ENCODE measurements at regions not wholly inside any gene's neighbourhood (a gene's known extent, or its start where the extent isn't known, plus 50 kb on each side); places are given as distances from the start of the nearest gene placed in this dataset.
A peak's percentile ranks its signal among the peaks of the same experiment; 100 is the strongest.

- no peak for DNase-seq (ENCODE audit: low read depth in 6 of 9, low spot score in 9 of 9)
- H3K36me3 ChIP-seq (ENCODE audit: control insufficient read depth in 2 of 2, insufficient read depth in 2 of 2, low read length in 1 of 2), result no peaks in the 10 kb centered on the region
- no peak overlapping the region for H3K4me3 ChIP-seq (ENCODE audit: low read length in 2 of 2)
- peaks cover 0 to 3% of the 10 kb centered on the region in 2 donors for H3K4me1 ChIP-seq (ENCODE audit: control insufficient read depth in 2 of 2, insufficient read depth in 2 of 2, low read length in 2 of 2)
- no peaks in the 10 kb centered on the region for H3K9me3 ChIP-seq (ENCODE audit: control insufficient read depth in 2 of 2, insufficient read depth in 1 of 2, low read length in 1 of 2)
- no peak overlapping the region for H3K27ac ChIP-seq (ENCODE audit: low read depth in 1 of 2, low read length in 1 of 2)
- 18% methylated on average over 7 of the region's 7 CpGs for WGBS
- peaks cover 30 to 52% of the 10 kb centered on the region in 2 donors for H3K27me3 ChIP-seq (ENCODE audit: control insufficient read depth in 2 of 2, insufficient read depth in 1 of 2, low read length in 1 of 2)
Measured at GRCh38 chr10:128537834-128538330, 411.7 kb upstream of the MKI67 start.

DNA sequence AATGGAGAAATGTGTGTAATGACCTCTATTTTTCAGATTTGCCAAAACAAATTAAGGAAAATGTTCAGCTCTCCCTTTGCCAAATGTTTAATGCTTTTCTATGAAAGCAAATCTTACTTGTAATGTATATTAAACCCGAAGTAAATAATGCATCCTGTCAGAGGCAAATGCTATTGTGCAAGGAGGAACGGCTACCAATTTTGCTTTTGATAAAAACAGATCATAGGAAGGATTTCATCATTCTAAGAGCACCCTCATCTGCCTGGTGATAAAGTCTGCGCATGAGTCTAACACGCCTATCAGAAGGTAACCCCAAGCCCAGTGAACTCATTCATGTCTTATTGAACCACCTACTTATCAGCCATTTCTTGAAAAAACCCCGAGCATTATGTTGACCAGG, 412.4 kb upstream of the MKI67 start:
- WGBS, result 67% methylated on average over 5 of the region's 5 CpGs
- H3K4me1 ChIP-seq (ENCODE audit: control insufficient read depth in 2 of 2, insufficient read depth in 2 of 2, low read length in 2 of 2), result peaks cover 0 to 3% of the 10 kb centered on the region in 2 donors
- no peak for DNase-seq (ENCODE audit: low read depth in 6 of 9, low spot score in 9 of 9)
- H3K4me3 ChIP-seq (ENCODE audit: low read length in 2 of 2), result no peak overlapping the region
- peaks cover 30 to 56% of the 10 kb centered on the region in 2 donors for H3K27me3 ChIP-seq (ENCODE audit: control insufficient read depth in 2 of 2, insufficient read depth in 1 of 2, low read length in 1 of 2)
- H3K36me3 ChIP-seq (ENCODE audit: control insufficient read depth in 2 of 2, insufficient read depth in 2 of 2, low read length in 1 of 2), result no peaks in the 10 kb centered on the region
- H3K27ac ChIP-seq (ENCODE audit: low read depth in 1 of 2, low read length in 1 of 2), result no peak overlapping the region
- no peaks in the 10 kb centered on the region for H3K9me3 ChIP-seq (ENCODE audit: control insufficient read depth in 2 of 2, insufficient read depth in 1 of 2, low read length in 1 of 2)

DNA sequence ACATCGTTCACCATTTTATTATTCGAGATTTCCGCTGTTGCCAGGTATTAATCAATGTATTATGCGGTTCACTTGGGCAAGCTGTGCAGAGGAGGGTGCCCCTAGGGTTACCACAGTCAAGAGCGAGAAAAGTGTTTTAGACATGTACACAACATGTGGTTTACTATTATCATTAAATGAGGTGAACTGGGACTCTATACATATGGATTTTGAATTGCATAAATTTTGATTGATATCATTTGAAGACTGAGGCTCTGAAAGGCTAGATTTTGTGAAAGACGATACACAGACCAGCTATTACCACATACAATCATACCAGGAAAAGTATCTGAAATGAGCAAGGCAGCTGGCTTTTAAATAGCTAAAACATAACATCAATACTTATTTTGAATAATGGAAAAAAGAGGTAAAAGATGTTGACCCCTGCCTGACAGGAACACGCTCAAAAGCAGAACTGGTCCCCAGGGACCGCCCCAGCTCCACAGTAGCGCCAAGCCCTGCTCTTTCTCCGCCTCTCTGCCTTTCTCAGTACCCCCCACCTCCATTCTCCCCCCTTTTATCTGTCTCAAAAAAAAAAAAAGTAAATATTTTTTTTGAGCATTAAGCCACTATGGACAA, 413.4 kb upstream of the MKI67 start:
- Histone ChIP-seq H3K4me1 (ENCODE audit: control insufficient read depth in 2 of 2, insufficient read depth in 2 of 2, low read length in 2 of 2) (peaks cover 0 to 3% of the 10 kb centered on the region in 2 donors), H3K9me3 (ENCODE audit: control insufficient read depth in 2 of 2, insufficient read depth in 1 of 2, low read length in 1 of 2) (no peaks in the 10 kb centered on the region), H3K36me3 (ENCODE audit: control insufficient read depth in 2 of 2, insufficient read depth in 2 of 2, low read length in 1 of 2) (no peaks in the 10 kb centered on the region), H3K27me3 (ENCODE audit: control insufficient read depth in 2 of 2, insufficient read depth in 1 of 2, low read length in 1 of 2) (peaks cover 30 to 55% of the 10 kb centered on the region in 2 donors), H3K27ac (ENCODE audit: low read depth in 1 of 2, low read length in 1 of 2) (no peak overlapping the region), H3K4me3 (ENCODE audit: low read length in 2 of 2) (no peak overlapping the region)
- no peak for DNase-seq (ENCODE audit: low read depth in 6 of 9, low spot score in 9 of 9)
- WGBS, result 53% methylated on average over 10 of the region's 10 CpGs

DNA sequence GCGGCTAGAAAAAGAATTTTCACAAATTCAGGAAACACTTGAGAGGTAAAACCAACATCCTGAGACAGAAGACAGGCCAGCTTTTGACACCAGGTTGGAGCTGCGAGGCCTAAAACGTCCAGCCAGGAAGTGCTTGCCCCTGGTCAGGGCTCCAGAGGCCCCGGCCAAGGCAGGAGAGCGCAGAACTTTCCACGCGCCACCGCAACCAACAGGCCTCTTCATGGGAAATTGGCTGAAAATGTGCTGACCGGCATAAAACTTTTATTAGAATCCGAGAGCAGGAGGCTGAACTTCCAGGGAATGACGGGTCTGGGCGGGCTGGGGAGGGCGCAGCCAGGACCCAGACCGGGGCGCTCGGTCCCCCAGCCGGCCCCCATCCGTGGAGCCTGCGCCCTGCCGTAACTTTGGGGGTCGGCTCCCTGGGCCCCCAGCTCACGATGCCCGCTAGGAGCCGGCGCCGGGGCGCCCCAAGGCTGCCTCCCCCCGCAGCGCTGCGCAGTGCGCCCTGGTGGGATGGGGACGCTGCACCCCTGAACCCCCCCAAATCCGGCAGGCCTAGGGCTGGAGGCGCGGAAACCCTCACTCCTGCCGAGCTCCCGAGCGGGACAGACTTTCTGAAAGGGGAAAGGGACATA, 414.0 kb upstream of the MKI67 start:
- 7% methylated on average over 38 of the region's 38 CpGs for WGBS
- H3K4me1 ChIP-seq (ENCODE audit: control insufficient read depth in 2 of 2, insufficient read depth in 2 of 2, low read length in 2 of 2), result peaks cover 0 to 3% of the 10 kb centered on the region in 2 donors

GRCh38 chr10:128540781-128541761, 414.8 kb upstream of the MKI67 start:
- Histone ChIP-seq H3K4me1 (ENCODE audit: control insufficient read depth in 2 of 2, insufficient read depth in 2 of 2, low read length in 2 of 2) (peaks cover 0 to 3% of the 10 kb centered on the region in 2 donors), H3K36me3 (ENCODE audit: control insufficient read depth in 2 of 2, insufficient read depth in 2 of 2, low read length in 1 of 2) (no peaks in the 10 kb centered on the region), H3K27me3 (ENCODE audit: control insufficient read depth in 2 of 2, insufficient read depth in 1 of 2, low read length in 1 of 2) (peaks cover 30 to 50% of the 10 kb centered on the region in 2 donors), H3K27ac (ENCODE audit: low read depth in 1 of 2, low read length in 1 of 2) (no peak overlapping the region), H3K9me3 (ENCODE audit: control insufficient read depth in 2 of 2, insufficient read depth in 1 of 2, low read length in 1 of 2) (no peaks in the 10 kb centered on the region), H3K4me3 (ENCODE audit: low read length in 2 of 2) (no peak overlapping the region)
- peak in 1 of 9 donors; percentile 2 for DNase-seq (ENCODE audit: low read depth in 6 of 9, low spot score in 9 of 9)
- 5% methylated on average over 46 of the region's 46 CpGs for WGBS

More for the DNA sequence above, 414.0 kb upstream of the MKI67 start:
- H3K36me3 ChIP-seq (ENCODE audit: control insufficient read depth in 2 of 2, insufficient read depth in 2 of 2, low read length in 1 of 2), result no peaks in the 10 kb centered on the region
- no peak overlapping the region for H3K4me3 ChIP-seq (ENCODE audit: low read length in 2 of 2)
- no peaks in the 10 kb centered on the region for H3K9me3 ChIP-seq (ENCODE audit: control insufficient read depth in 2 of 2, insufficient read depth in 1 of 2, low read length in 1 of 2)
- H3K27me3 ChIP-seq (ENCODE audit: control insufficient read depth in 2 of 2, insufficient read depth in 1 of 2, low read length in 1 of 2), result peaks cover 30 to 53% of the 10 kb centered on the region in 2 donors
- DNase-seq (ENCODE audit: low read depth in 6 of 9, low spot score in 9 of 9), result no peak
- H3K27ac ChIP-seq (ENCODE audit: low read depth in 1 of 2, low read length in 1 of 2), result no peak overlapping the region

DNA sequence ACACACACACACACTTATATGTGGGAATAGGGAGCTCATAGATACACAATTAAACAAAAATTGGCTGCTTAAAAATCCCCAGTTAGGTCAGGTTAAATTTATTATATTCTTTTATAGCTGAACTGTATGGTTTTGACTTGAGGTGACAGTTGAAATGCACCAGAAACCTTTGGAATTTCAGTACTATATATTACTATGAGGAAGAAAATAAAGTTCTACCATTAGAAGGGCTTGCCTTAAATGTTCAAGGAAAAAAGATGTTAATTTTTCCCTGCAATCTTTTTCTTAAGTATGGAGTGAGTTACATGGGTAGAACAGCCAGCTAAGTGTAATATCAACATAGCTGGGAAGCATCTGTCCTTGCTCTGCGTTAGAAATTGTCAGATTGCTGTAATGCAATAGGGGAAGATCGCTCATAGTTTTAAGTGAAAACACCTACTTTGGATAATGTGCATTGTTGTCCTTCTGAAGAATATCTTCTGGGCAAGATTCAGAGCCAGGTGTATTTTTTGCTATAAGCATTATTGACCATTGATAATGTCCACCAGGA, 415.8 kb upstream of the MKI67 start:
- no peak for DNase-seq (ENCODE audit: low read depth in 6 of 9, low spot score in 9 of 9)
- no peaks in the 10 kb centered on the region for H3K9me3 ChIP-seq (ENCODE audit: control insufficient read depth in 2 of 2, insufficient read depth in 1 of 2, low read length in 1 of 2)
- peaks cover 30 to 49% of the 10 kb centered on the region in 2 donors for H3K27me3 ChIP-seq (ENCODE audit: control insufficient read depth in 2 of 2, insufficient read depth in 1 of 2, low read length in 1 of 2)
- no peak overlapping the region for H3K27ac ChIP-seq (ENCODE audit: low read depth in 1 of 2, low read length in 1 of 2)
- H3K36me3 ChIP-seq (ENCODE audit: control insufficient read depth in 2 of 2, insufficient read depth in 2 of 2, low read length in 1 of 2), result no peaks in the 10 kb centered on the region
- peaks cover 0 to 3% of the 10 kb centered on the region in 2 donors for H3K4me1 ChIP-seq (ENCODE audit: control insufficient read depth in 2 of 2, insufficient read depth in 2 of 2, low read length in 2 of 2)
- no peak overlapping the region for H3K4me3 ChIP-seq (ENCODE audit: low read length in 2 of 2)
- 84% methylated on average over 2 of the region's 2 CpGs for WGBS

DNA sequence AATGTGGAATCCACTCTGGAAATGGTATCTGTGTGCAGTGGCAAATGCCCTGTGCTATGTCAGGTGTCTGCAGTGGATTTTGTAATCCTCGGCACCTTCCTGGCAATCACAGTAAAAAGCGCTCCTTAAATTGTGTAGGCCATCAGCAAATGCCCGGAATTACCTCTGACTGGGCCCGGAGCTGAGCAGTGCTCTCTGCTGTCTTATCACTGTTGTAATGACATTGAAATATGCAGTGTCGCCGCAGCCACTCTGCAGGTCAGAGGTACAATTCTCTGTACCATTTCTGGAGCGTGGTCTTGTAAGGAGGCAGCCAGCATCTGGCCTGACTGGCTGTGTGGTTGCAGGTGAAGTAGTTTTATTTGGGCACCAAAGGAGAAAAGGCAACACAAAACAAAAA, 416.4 kb upstream of the MKI67 start:
- Histone ChIP-seq H3K27me3 (ENCODE audit: control insufficient read depth in 2 of 2, insufficient read depth in 1 of 2, low read length in 1 of 2) (peaks cover 30 to 49% of the 10 kb centered on the region in 2 donors), H3K4me1 (ENCODE audit: control insufficient read depth in 2 of 2, insufficient read depth in 2 of 2, low read length in 2 of 2) (peaks cover 0 to 3% of the 10 kb centered on the region in 2 donors), H3K27ac (ENCODE audit: low read depth in 1 of 2, low read length in 1 of 2) (no peak overlapping the region), H3K4me3 (ENCODE audit: low read length in 2 of 2) (no peak overlapping the region), H3K9me3 (ENCODE audit: control insufficient read depth in 2 of 2, insufficient read depth in 1 of 2, low read length in 1 of 2) (no peaks in the 10 kb centered on the region), H3K36me3 (ENCODE audit: control insufficient read depth in 2 of 2, insufficient read depth in 2 of 2, low read length in 1 of 2) (no peaks in the 10 kb centered on the region)
- WGBS, result 89% methylated on average over 7 of the region's 7 CpGs
- no peak for DNase-seq (ENCODE audit: low read depth in 6 of 9, low spot score in 9 of 9)

DNA sequence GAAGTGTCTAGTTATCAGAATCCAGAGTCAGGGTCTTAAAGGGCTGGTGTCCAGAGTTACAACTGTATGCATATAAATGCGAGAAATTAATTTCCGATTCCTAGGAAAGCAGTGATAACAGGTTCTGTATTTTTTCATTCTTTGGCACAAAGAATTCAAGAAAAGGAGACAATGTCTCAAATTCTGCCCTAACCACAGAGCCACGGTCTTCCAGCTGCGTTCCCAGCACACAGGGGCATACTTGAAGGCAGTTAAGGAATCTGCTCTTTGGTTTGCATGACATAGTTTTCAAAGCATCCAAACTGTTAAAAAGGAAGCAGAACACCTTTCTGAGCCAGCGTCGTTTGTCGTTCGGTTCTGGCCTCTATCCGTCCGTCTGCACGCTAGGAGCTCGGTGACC, 416.9 kb upstream of the MKI67 start:
- peaks cover 30 to 45% of the 10 kb centered on the region in 2 donors for H3K27me3 ChIP-seq (ENCODE audit: control insufficient read depth in 2 of 2, insufficient read depth in 1 of 2, low read length in 1 of 2)
- no peak overlapping the region for H3K4me3 ChIP-seq (ENCODE audit: low read length in 2 of 2)
- no peak overlapping the region for H3K27ac ChIP-seq (ENCODE audit: low read depth in 1 of 2, low read length in 1 of 2)
- no peaks in the 10 kb centered on the region for H3K36me3 ChIP-seq (ENCODE audit: control insufficient read depth in 2 of 2, insufficient read depth in 2 of 2, low read length in 1 of 2)
- H3K9me3 ChIP-seq (ENCODE audit: control insufficient read depth in 2 of 2, insufficient read depth in 1 of 2, low read length in 1 of 2), result no peaks in the 10 kb centered on the region
- 88% methylated on average over 12 of the region's 12 CpGs for WGBS
- peaks cover 0 to 3% of the 10 kb centered on the region in 2 donors for H3K4me1 ChIP-seq (ENCODE audit: control insufficient read depth in 2 of 2, insufficient read depth in 2 of 2, low read length in 2 of 2)
- no peak for DNase-seq (ENCODE audit: low read depth in 6 of 9, low spot score in 9 of 9)

All from thymus (tissue), 11 donors.